K562 (cell line): ENCODE measurements at regions not wholly inside any gene's neighbourhood (a gene's known extent, or its start where the extent isn't known, plus 50 kb on each side); places are given as distances from the start of the nearest gene placed in this dataset.
"Not testable (repeated sequence)": the region's sequence is repeated elsewhere in the genome, so short reads cannot be mapped to it uniquely, and the experiment has no call there.

Experiments used
- ATF1 ChIP-seq, 2 experiments: fragments of 450-650 bp in 1 of 2; IDR thresholded peaks; 2 replicates each; pipeline ENCODE4 v1.6.1; 2016; ENCODE audit warnings: missing compliant biosample characterization in 1 of 2, missing genetic modification characterization in 1 of 2
- CTCF ChIP-seq, 3 experiments: IDR thresholded peaks in 2 of 3; conservative IDR thresholded peaks in 1 of 3; 2 replicates each; pipeline ENCODE4 v1.5.1; 2011 to 2012; ENCODE audit warnings: low read length in 3 of 3, mild to moderate bottlenecking in 3 of 3, control low read depth in 2 of 3, improper control_type of control experiment in 1 of 3, inconsistent platforms in 1 of 3, low read depth in 1 of 3, mixed read lengths in 1 of 3, moderate library complexity in 1 of 3; ENCODE audit not compliant: insufficient read depth in 2 of 3
- E2F4 ChIP-seq: sonication (generic); formaldehyde crosslinking; IDR thresholded peaks from 2 replicates; pipeline ENCODE4 v1.8.0; 2022; ENCODE audit warnings: mild to moderate bottlenecking, low read depth, missing genetic modification reagents
- EP300 ChIP-seq: IDR thresholded peaks from 2 replicates; pipeline ENCODE4 v1.6.1; 2012; ENCODE audit warnings: low read length, improper control_type of control experiment
- GABPA ChIP-seq: fragments of 200-800 bp; sonication (Bioruptor generic); conservative IDR thresholded peaks from 2 replicates; pipeline ENCODE4 v1.6.1; 2016; ENCODE audit warnings: low read depth, missing genetic modification characterization, missing compliant biosample characterization
- MAX ChIP-seq: sonication (generic); formaldehyde crosslinking; IDR thresholded peaks from 2 replicates; pipeline ENCODE4 v1.9.0; 2022; ENCODE audit warnings: mild to moderate bottlenecking, missing genetic modification reagents
- REST ChIP-seq, 2 experiments: fragments of 450-650 bp; formaldehyde crosslinking in 1 of 2; IDR thresholded peaks; 2 replicates each; pipeline versions ENCODE4 v1.4.0 to v1.6.1; 2014 to 2020; ENCODE audit warnings: mild to moderate bottlenecking in 2 of 2, borderline replicate concordance in 1 of 2, low read depth in 1 of 2
- SIX5 ChIP-seq, 2 experiments: IDR thresholded peaks; 2 replicates each; pipeline ENCODE4 v1.6.1; 2011; ENCODE audit warnings: low read length in 2 of 2, borderline replicate concordance in 1 of 2, low read depth in 1 of 2, mild to moderate bottlenecking in 1 of 2, moderate library complexity in 1 of 2; ENCODE audit not compliant: insufficient read depth in 1 of 2
- ZNF717 ChIP-seq: fragments of 250-450 bp; sonication (Bioruptor Pico); IDR thresholded peaks from 2 replicates; pipeline ENCODE4 v1.5.0; 2021

GRCh38 chr2:138386191-138386590 lies 115.4 kb upstream of the SPOPL start:
- not testable (repeated sequence) for TF ChIP-seq MAX (CRISPR knock-in tag); REST (IDR thresholded peaks at IDR 0.05; ENCODE audit: borderline replicate concordance); REST (CRISPR knock-in tag; IDR thresholded peaks at IDR 0.05; ENCODE audit: low read depth); GABPA (tag); E2F4 (CRISPR knock-in tag); ZNF717; SIX5 (IDR thresholded peaks at IDR 0.05; ENCODE audit: borderline replicate concordance in 1 of 2, insufficient read depth in 1 of 2, low read depth in 1 of 2, low read length in 2 of 2); EP300; ATF1 (CRISPR knock-in tag; IDR thresholded peaks at IDR 0.05); ATF1 (tag; IDR thresholded peaks at IDR 0.05)
- TF ChIP-seq CTCF (IDR thresholded peaks at IDR 0.05 in 2 of 3, conservative IDR thresholded peaks at IDR 0.05 in 1 of 3; ENCODE audit: insufficient read depth in 2 of 3, low read depth in 1 of 3, low read length in 3 of 3), result peak; percentile 15 to 43 (median 34); a peak in 4 of 6 replicates
